A549 (cell line): ENCODE measurements at regions not wholly inside any gene's neighbourhood (a gene's known extent, or its start where the extent isn't known, plus 50 kb on each side); places are given as distances from the start of the nearest gene placed in this dataset.

Source experiments
- CHD2 ChIP-seq: fragments of 150-350 bp; IDR thresholded peaks from 2 replicates; pipeline ENCODE4 v1.6.1; 2014; ENCODE audit warnings: low read length; ENCODE audit not compliant: partially characterized antibody
- CHD4 ChIP-seq: fragments of 200-600 bp; sonication (generic); IDR thresholded peaks from 2 replicates; pipeline ENCODE4 v1.6.1; 2016; ENCODE audit warnings: antibody characterized with exemption, mild to moderate bottlenecking, borderline replicate concordance
- CTCF ChIP-seq: fragments of >200 bp; sonication (Bioruptor Twin); formaldehyde crosslinking; IDR thresholded peaks from 3 replicates; pipeline ENCODE4 v1.5.1; 2016
- PHF8 ChIP-seq: fragments of 200-600 bp; sonication (generic); IDR thresholded peaks from 2 replicates; pipeline ENCODE4 v1.6.1; 2016; ENCODE audit warnings: low read depth, mild to moderate bottlenecking, antibody characterized with exemption, moderate library complexity, borderline replicate concordance

GRCh38 chr3:46114323-46114988 is 87.2 kb upstream of the XCR1 start:
- no peak for TF ChIP-seq CHD2
- no peak for TF ChIP-seq CHD4
- no peak for TF ChIP-seq PHF8
- TF ChIP-seq CTCF = no peak
